GM19455 (cell line): ENCODE measurements at regions not wholly inside any gene's neighbourhood (a gene's known extent, or its start where the extent isn't known, plus 50 kb on each side); places are given as distances from the start of the nearest gene placed in this dataset.
"Not testable (repeated sequence)": the region's sequence is repeated elsewhere in the genome, so short reads cannot be mapped to it uniquely, and the experiment has no call there.

Experiments used
- ATAC-seq: cut with Tn5 transposase; IDR thresholded peaks from one replicate; pipeline ENCODE4 v1.9.1; 2021; ENCODE audit not compliant: unreplicated experiment

- not testable (repeated sequence) for ATAC-seq
Observed at GRCh38 chr2:150114089-150114488, 373.4 kb downstream of the RND3 start.

- no peak for ATAC-seq
Observed at GRCh38 chr2:150110548-150110947, 376.9 kb downstream of the RND3 start.

GRCh38 chr2:150109912-150110311 lies 377.6 kb downstream of the RND3 start:
- no peak for ATAC-seq

- ATAC-seq: no peak
Observed at GRCh38 chr2:150109028-150109427, 378.4 kb downstream of the RND3 start.

GRCh38 chr2:150107816-150108215 lies 379.7 kb downstream of the RND3 start:
- no peak for ATAC-seq

- no peak for ATAC-seq
Observed at GRCh38 chr2:150107170-150107569, 380.3 kb downstream of the RND3 start.

GRCh38 chr2:150101947-150102346 lies 385.5 kb downstream of the RND3 start:
- no peak for ATAC-seq

GRCh38 chr2:150100834-150101233 lies 386.6 kb downstream of the RND3 start:
- no peak for ATAC-seq

GRCh38 chr2:150100336-150100735 lies 387.1 kb downstream of the RND3 start:
- no peak for ATAC-seq

GRCh38 chr2:150099805-150100204 lies 387.7 kb downstream of the RND3 start:
- ATAC-seq: no peak

GRCh38 chr2:150097901-150098531 lies 389.5 kb downstream of the RND3 start:
- ATAC-seq: no peak

- no peak for ATAC-seq
Observed at GRCh38 chr2:150097402-150097801, 390.1 kb downstream of the RND3 start.

GRCh38 chr2:150095361-150096095 lies 391.9 kb downstream of the RND3 start:
- ATAC-seq: no peak

- ATAC-seq: no peak
Observed at GRCh38 chr2:150091846-150092245, 395.6 kb downstream of the RND3 start.

- ATAC-seq: no peak
Observed at GRCh38 chr2:150090031-150090430, 397.4 kb downstream of the RND3 start.

- ATAC-seq: no peak
Observed at GRCh38 chr2:150088538-150088937, 398.9 kb downstream of the RND3 start.

- no peak for ATAC-seq
Observed at GRCh38 chr2:150085478-150085877, 402.0 kb downstream of the RND3 start.

GRCh38 chr2:150081775-150082481 lies 405.5 kb downstream of the RND3 start:
- ATAC-seq: no peak

GRCh38 chr2:150076281-150076680 lies 411.2 kb downstream of the RND3 start:
- ATAC-seq: no peak

- no peak for ATAC-seq
Observed at GRCh38 chr2:150075831-150076230, 411.6 kb downstream of the RND3 start.

- no peak for ATAC-seq
Observed at GRCh38 chr2:150066490-150066889, 421.0 kb downstream of the RND3 start.

- no peak for ATAC-seq
Observed at GRCh38 chr2:150063931-150064548, 423.4 kb downstream of the RND3 start.
